H9 (cell line): ENCODE measurements at regions not wholly inside any gene's neighbourhood (a gene's known extent, or its start where the extent isn't known, plus 50 kb on each side); places are given as distances from the start of the nearest gene placed in this dataset.

Source experiments
- DNase-seq: peaks from one replicate; pipeline ENCODE4 v3.0.0-alpha.2; 2017
- H2AFZ ChIP-seq: one replicate; pipeline ENCODE4 v1.6.1; 2013; ENCODE audit warnings: mild to moderate bottlenecking, low read length, control low read depth, moderate library complexity
- H2AK5ac ChIP-seq: 2 replicates; pipeline ENCODE4 v1.6.1; 2013; ENCODE audit warnings: low read length, control low read depth, mixed read lengths; ENCODE audit not compliant: insufficient read length
- H2BK120ac ChIP-seq: one replicate; pipeline ENCODE4 v1.6.1; 2013; ENCODE audit warnings: low read depth, mild to moderate bottlenecking, low read length, control low read depth, inconsistent platforms; ENCODE audit not compliant: poor library complexity, severe bottlenecking
- H2BK12ac ChIP-seq: 2 replicates; pipeline ENCODE4 v1.6.1; 2013; ENCODE audit warnings: low read length, control low read depth, mixed read lengths, low read depth; ENCODE audit not compliant: insufficient read length
- H2BK15ac ChIP-seq: 2 replicates; pipeline ENCODE4 v1.6.1; 2013; ENCODE audit warnings: low read depth, low read length, control low read depth
- H2BK20ac ChIP-seq: one replicate; pipeline ENCODE4 v1.6.1; 2013; ENCODE audit warnings: low read depth, mild to moderate bottlenecking, low read length, control low read depth, inconsistent platforms; ENCODE audit not compliant: poor library complexity, severe bottlenecking
- H2BK5ac ChIP-seq: 2 replicates; pipeline ENCODE4 v1.6.1; 2013; ENCODE audit warnings: low read length, control low read depth, mixed read lengths; ENCODE audit not compliant: insufficient read length
- H3K14ac ChIP-seq: 2 replicates; pipeline ENCODE4 v1.6.1; 2013; ENCODE audit warnings: low read length, control low read depth; ENCODE audit not compliant: insufficient read depth
- H3K18ac ChIP-seq: 2 replicates; pipeline ENCODE4 v1.6.1; 2013; ENCODE audit warnings: low read depth, mild to moderate bottlenecking, mixed read lengths, low read length, control low read depth; ENCODE audit not compliant: insufficient read length
- H3K23ac ChIP-seq: 2 replicates; pipeline ENCODE4 v1.6.1; 2013; ENCODE audit warnings: low read length, control low read depth, mixed read lengths, low read depth; ENCODE audit not compliant: insufficient read length
- H3K23me2 ChIP-seq: 2 replicates; pipeline ENCODE4 v1.6.1; 2013; ENCODE audit warnings: low read depth, mild to moderate bottlenecking, mixed read lengths, low read length, control low read depth; ENCODE audit not compliant: insufficient read length, poor library complexity, severe bottlenecking
- H3K27ac ChIP-seq: 2 replicates; pipeline ENCODE4 v1.5.1; 2013; ENCODE audit warnings: low read length, control low read depth, mixed read lengths, low read depth; ENCODE audit not compliant: insufficient read length
- H3K27me3 ChIP-seq: 2 replicates; pipeline ENCODE4 v1.6.1; 2013; ENCODE audit warnings: low read length, control low read depth, inconsistent platforms; ENCODE audit not compliant: insufficient read depth
- H3K4ac ChIP-seq: 2 replicates; pipeline ENCODE4 v1.6.1; 2013; ENCODE audit warnings: low read depth, mild to moderate bottlenecking, control low read depth, inconsistent platforms, low read length, moderate library complexity
- H3K4me1 ChIP-seq: 2 replicates; pipeline ENCODE4 v1.6.1; 2013; ENCODE audit warnings: low read length, control low read depth, inconsistent platforms; ENCODE audit not compliant: insufficient read depth
- H3K4me2 ChIP-seq: 2 replicates; pipeline ENCODE4 v1.6.1; 2013; ENCODE audit warnings: low read length, control low read depth, mixed read lengths; ENCODE audit not compliant: insufficient read length, insufficient read depth
- H3K56ac ChIP-seq: 2 replicates; pipeline ENCODE4 v1.6.1; 2013; ENCODE audit warnings: low read depth, mild to moderate bottlenecking, mixed read lengths, low read length, control low read depth; ENCODE audit not compliant: insufficient read length
- H3K79me1 ChIP-seq: 2 replicates; pipeline ENCODE4 v1.6.1; 2013; ENCODE audit warnings: low read depth, mild to moderate bottlenecking, moderate library complexity, low read length, control low read depth, inconsistent platforms; ENCODE audit not compliant: insufficient read depth, poor library complexity, severe bottlenecking
- H3K79me2 ChIP-seq: 2 replicates; pipeline ENCODE4 v1.6.1; 2013; ENCODE audit warnings: low read length, control low read depth, inconsistent platforms; ENCODE audit not compliant: insufficient read depth
- H3K9ac ChIP-seq: 2 replicates; pipeline ENCODE4 v1.6.1; 2013; ENCODE audit warnings: low read length, control low read depth, mixed read lengths; ENCODE audit not compliant: insufficient read length; ENCODE audit errors: extremely low read depth
- H3K9me3 ChIP-seq: one replicate; pipeline ENCODE4 v1.6.1; 2013; ENCODE audit warnings: low read depth, low read length, inconsistent platforms; ENCODE audit not compliant: control insufficient read depth
- H3T11ph ChIP-seq: one replicate; pipeline ENCODE4 v1.6.1; 2013; ENCODE audit warnings: mild to moderate bottlenecking, low read length, control low read depth, inconsistent platforms
- H4K20me1 ChIP-seq: one replicate; pipeline ENCODE4 v1.6.1; 2013; ENCODE audit not compliant: control insufficient read depth, insufficient read length, insufficient read depth
- H4K5ac ChIP-seq: 2 replicates; pipeline ENCODE4 v1.6.1; 2013; ENCODE audit warnings: low read depth, mild to moderate bottlenecking, mixed read lengths, low read length, control low read depth; ENCODE audit not compliant: insufficient read length
- H4K8ac ChIP-seq: replicated peaks from 2 replicates; pipeline ENCODE4 v1.6.1; 2013; ENCODE audit warnings: low read length, control low read depth, mixed read lengths, low read depth; ENCODE audit not compliant: insufficient read length
- H4K91ac ChIP-seq: 2 replicates; pipeline ENCODE4 v1.6.1; 2013; ENCODE audit warnings: low read depth, mild to moderate bottlenecking, moderate library complexity, mixed read lengths, low read length, control low read depth; ENCODE audit not compliant: insufficient read length
- H3K27ac Mint-ChIP-seq, 3 experiments: 2 replicates in 2 of 3; 3 replicates in 1 of 3; pipeline ENCODE4 v1.8.0; 2020 to 2021; ENCODE audit warnings: mixed read lengths in 3 of 3, mild to moderate bottlenecking in 1 of 3, moderate library complexity in 1 of 3
- H3K27me3 Mint-ChIP-seq: 2 replicates; pipeline ENCODE4 v1.8.0; 2021; ENCODE audit warnings: low read depth, mild to moderate bottlenecking, moderate library complexity, mixed read lengths
- H3K36me3 Mint-ChIP-seq, 3 experiments: 2 replicates in 2 of 3; 3 replicates in 1 of 3; pipeline ENCODE4 v1.8.0; 2020 to 2021; ENCODE audit warnings: low read depth in 3 of 3, mixed read lengths in 3 of 3; ENCODE audit not compliant: insufficient read depth in 1 of 3
- H3K4me1 Mint-ChIP-seq, 2 experiments: 2 replicates each; pipeline ENCODE4 v1.8.0; 2020; ENCODE audit warnings: mixed read lengths in 2 of 2
- H3K4me3 Mint-ChIP-seq, 2 experiments: 2 replicates in 1 of 2; 3 replicates in 1 of 2; pipeline ENCODE4 v1.8.0; 2020 to 2021; ENCODE audit warnings: mild to moderate bottlenecking in 2 of 2, mixed read lengths in 2 of 2, moderate library complexity in 1 of 2
- H3K9me3 Mint-ChIP-seq, 2 experiments: 2 replicates in 1 of 2; 3 replicates in 1 of 2; pipeline ENCODE4 v1.8.0; 2020; ENCODE audit warnings: mild to moderate bottlenecking in 2 of 2, mixed read lengths in 2 of 2, moderate library complexity in 1 of 2
- CTCF ChIP-seq: fragments of 200-600 bp; sonication (generic); conservative IDR thresholded peaks from 3 replicates; pipeline ENCODE4 v1.8.0; 2021; ENCODE audit warnings: antibody characterized with exemption, mild to moderate bottlenecking
- WGBS: extraction: QIAGEN DNeasy Blood & Tissue Kit; methylation state at CpG from one replicate; pipeline ENCODE4 v1.1.7; 2013; ENCODE audit warnings: missing lambda C conversion rate, low lambda C conversion rate, mixed read lengths; ENCODE audit not compliant: insufficient read length; ENCODE audit errors: extremely low coverage; 5-methylcytosine and 5-hydroxymethylcytosine counted together

- Histone ChIP-seq H2AK5ac (no peak overlapping the region), H2BK12ac (no peak overlapping the region), H2BK120ac (no peak overlapping the region), H2BK15ac (no peak overlapping the region), H3K4ac (no peak overlapping the region), H3K79me1 (no peaks in the 10 kb centered on the region), H3K79me2 (no peaks in the 10 kb centered on the region), H3K27ac (no peak overlapping the region), H3T11ph (no peak overlapping the region), H4K91ac (no peak overlapping the region), H2AFZ (no peak overlapping the region), H4K8ac (no peak overlapping the region), H3K4me2 (no peak overlapping the region), H4K5ac (no peak overlapping the region), H3K18ac (no peak overlapping the region), H2BK20ac (no peak overlapping the region), H3K23me2 (no peaks in the 10 kb centered on the region), H3K9me3 (no peaks in the 10 kb centered on the region), H4K20me1 (no peaks in the 10 kb centered on the region), H3K9ac (no peak overlapping the region), H3K14ac (no peak overlapping the region), H3K56ac (no peak overlapping the region), H3K23ac (no peak overlapping the region), H3K27me3 (no peaks in the 10 kb centered on the region), H3K4me1 (no peaks in the 10 kb centered on the region), H2BK5ac (no peak overlapping the region)
- H3K4me1 Mint-ChIP-seq = no peaks in the 10 kb centered on the region
- no peak overlapping the region for H3K4me3 Mint-ChIP-seq
- TF ChIP-seq CTCF = no peak
- H3K36me3 Mint-ChIP-seq = peaks cover 0 to 4% (median 2%) of the 10 kb centered on the region in 3 experiments; a peak in 2 of 7 replicates
- H3K9me3 Mint-ChIP-seq = peaks cover 6% of the 10 kb centered on the region in 2 experiments; a peak in 4 of 5 replicates
- DNase-seq = no peak
- no CpG with 5 or more reads among the region's 2 CpGs for WGBS
- H3K27me3 Mint-ChIP-seq = no peaks in the 10 kb centered on the region
- H3K27ac Mint-ChIP-seq = no peak overlapping the region
Measured at GRCh38 chr20:16147916-16148315, 425.3 kb downstream of the KIF16B start.
